CD8-positive, alpha-beta memory T cell (primary cell): ENCODE measurements at regions not wholly inside any gene's neighbourhood (a gene's known extent, or its start where the extent isn't known, plus 50 kb on each side); places are given as distances from the start of the nearest gene placed in this dataset.
"Not testable (repeated sequence)": the region's sequence is repeated elsewhere in the genome, so short reads cannot be mapped to it uniquely, and the experiment has no call there.

Experiments
- CTCF ChIA-PET: fragments of 350-600 bp; sonication (Branson Sonifier 250); formaldehyde crosslinking; loops from one replicate; lab custom pipeline; 2021; ENCODE audit warnings: antibody characterized with exemption; lab: Charles Lee
- POLR2A ChIA-PET: fragments of 350-600 bp; sonication (Branson Sonifier 250); formaldehyde crosslinking; loops from one replicate; lab custom pipeline; 2021; ENCODE audit warnings: antibody characterized with exemption; lab: Charles Lee
- DNase-seq, 5 donors: peaks; one replicate each; pipeline versions ENCODE4 v3.0.0 to v3.0.0-alpha.2; 2020 to 2022; ENCODE audit warnings: mixed read lengths in 1 of 5
- H3K27ac ChIP-seq: one replicate; pipeline ENCODE4 v1.7.0; 2013; ENCODE audit warnings: low read depth, mild to moderate bottlenecking, low read length, moderate library complexity
- H3K27me3 ChIP-seq: 2 replicates; pipeline ENCODE4 v1.7.0; 2013; ENCODE audit warnings: low read length, mild to moderate bottlenecking; ENCODE audit not compliant: insufficient read depth, poor library complexity, severe bottlenecking
- H3K36me3 ChIP-seq: 2 replicates; pipeline ENCODE4 v1.7.0; 2013; ENCODE audit warnings: mild to moderate bottlenecking, low read length, moderate library complexity; ENCODE audit not compliant: insufficient read depth
- H3K4me1 ChIP-seq: 2 replicates; pipeline ENCODE4 v1.7.0; 2013; ENCODE audit warnings: mild to moderate bottlenecking, low read length, moderate library complexity; ENCODE audit not compliant: insufficient read depth
- H3K4me3 ChIP-seq: 2 replicates; pipeline ENCODE4 v1.7.0; 2013; ENCODE audit warnings: mild to moderate bottlenecking, low read length
- H3K9me3 ChIP-seq: 2 replicates; pipeline ENCODE4 v1.7.0; 2013; ENCODE audit warnings: mild to moderate bottlenecking, low read length
- H3K27ac Mint-ChIP-seq, 8 donors: one replicate each; pipeline ENCODE4 v1.8.0; 2020 to 2021; ENCODE audit warnings: mixed read lengths in 8 of 8, mild to moderate bottlenecking in 6 of 8, inconsistent platforms in 3 of 8, moderate library complexity in 3 of 8
- H3K27me3 Mint-ChIP-seq, 2 donors: one replicate each; pipeline ENCODE4 v1.8.0; 2020 to 2021; ENCODE audit warnings: mixed read lengths in 2 of 2, mild to moderate bottlenecking in 1 of 2, moderate library complexity in 1 of 2
- H3K36me3 Mint-ChIP-seq, 3 donors: one replicate each; pipeline ENCODE4 v1.8.0; 2020 to 2021; ENCODE audit warnings: mixed read lengths in 3 of 3, inconsistent platforms in 1 of 3, mild to moderate bottlenecking in 1 of 3
- H3K4me1 Mint-ChIP-seq, 3 donors: one replicate each; pipeline ENCODE4 v1.8.0; 2020 to 2021; ENCODE audit warnings: mixed read lengths in 3 of 3, inconsistent platforms in 1 of 3, mild to moderate bottlenecking in 1 of 3
- H3K4me3 Mint-ChIP-seq, 7 donors: one replicate each; pipeline ENCODE4 v1.8.0; 2020 to 2021; ENCODE audit warnings: mixed read lengths in 7 of 7, mild to moderate bottlenecking in 6 of 7, moderate library complexity in 4 of 7, inconsistent platforms in 2 of 7
- H3K9me3 Mint-ChIP-seq, 5 donors: one replicate each; pipeline ENCODE4 v1.8.0; 2020 to 2022; ENCODE audit warnings: mixed read lengths in 5 of 5, mild to moderate bottlenecking in 3 of 5, moderate library complexity in 2 of 5, inconsistent platforms in 1 of 5

GRCh38 chr3:18527691-18528090 is 102.6 kb upstream of the SATB1 start:
- CTCF ChIA-PET: interaction anchor here (1.4 kb wide), 2 partner anchors 31 to 230 kb away, joined by 3 to 4 read pairs; no protein-coding TSS in a partner anchor
- peaks cover 8 to 14% (median 8%) of the 10 kb centered on the region in 3 donors for H3K4me1 Mint-ChIP-seq
- POLR2A ChIA-PET: no interaction called here

DNA sequence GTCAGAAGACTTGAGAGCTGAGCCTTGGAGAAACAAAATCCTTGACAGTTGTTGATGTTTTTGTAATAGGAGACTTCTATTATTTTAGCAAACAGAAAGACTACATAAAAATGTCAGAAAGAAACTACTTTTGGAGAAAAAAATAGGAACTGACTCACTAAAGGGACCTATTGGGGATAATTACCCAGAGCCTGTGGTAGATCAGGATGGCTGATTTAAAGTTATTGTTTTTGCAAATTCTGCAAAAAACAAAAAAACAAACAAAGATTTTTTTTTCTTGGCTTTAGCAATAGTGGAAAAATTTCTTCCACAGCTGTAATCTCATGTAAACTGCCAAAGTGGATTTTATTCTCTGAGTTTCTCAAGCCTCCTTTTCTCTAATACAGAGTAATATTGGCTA is 101.5 kb upstream of the SATB1 start:
- Histone ChIP-seq H3K27me3 (no peaks in the 10 kb centered on the region), H3K9me3 (no peaks in the 10 kb centered on the region), H3K4me3 (no peak overlapping the region), H3K4me1 (no peaks in the 10 kb centered on the region), H3K36me3 (no peaks in the 10 kb centered on the region), H3K27ac (no peak overlapping the region)
- H3K9me3 Mint-ChIP-seq: peaks cover 9 to 30% (median 23%) of the 10 kb centered on the region in 5 donors
- H3K4me1 Mint-ChIP-seq: peaks cover 8 to 14% (median 8%) of the 10 kb centered on the region in 3 donors
- H3K27me3 Mint-ChIP-seq: no peaks in the 10 kb centered on the region
- peaks cover 16 to 71% (median 24%) of the 10 kb centered on the region in 3 donors for H3K36me3 Mint-ChIP-seq
- H3K27ac Mint-ChIP-seq: no peak overlapping the region
- CTCF ChIA-PET: no interaction called here
- H3K4me3 Mint-ChIP-seq: no peak overlapping the region
- POLR2A ChIA-PET: no interaction called here
- no peak for DNase-seq

More at GRCh38 chr3:18527691-18528090, 102.6 kb upstream of the SATB1 start:
- Mint-ChIP-seq H3K27ac (peak overlapping the region in 3 of 8 donors; percentile 4 to 75 (median 62)), H3K4me3 (no peak overlapping the region), H3K9me3 (peaks cover 9 to 30% (median 23%) of the 10 kb centered on the region in 5 donors), H3K36me3 (peaks cover 16 to 73% (median 24%) of the 10 kb centered on the region in 3 donors), H3K27me3 (no peaks in the 10 kb centered on the region)
- DNase-seq: peak in 1 of 5 donors; percentile 3
- Histone ChIP-seq H3K27ac (no peak overlapping the region), H3K36me3 (no peaks in the 10 kb centered on the region), H3K9me3 (no peaks in the 10 kb centered on the region), H3K27me3 (no peaks in the 10 kb centered on the region), H3K4me3 (no peak overlapping the region), H3K4me1 (no peaks in the 10 kb centered on the region)

GRCh38 chr3:18516170-18516569 is 91.0 kb upstream of the SATB1 start:
- H3K27ac Mint-ChIP-seq, H3K4me1 Mint-ChIP-seq, H3K36me3 ChIP-seq, H3K4me3 Mint-ChIP-seq, H3K27me3 ChIP-seq, H3K9me3 Mint-ChIP-seq, H3K27ac ChIP-seq, CTCF ChIA-PET, DNase-seq, H3K4me1 ChIP-seq, H3K4me3 ChIP-seq, H3K9me3 ChIP-seq, H3K27me3 Mint-ChIP-seq, POLR2A ChIA-PET: not testable (repeated sequence)
- peaks cover 0 to 14% (median 3%) of the 10 kb centered on the region in 3 donors for H3K36me3 Mint-ChIP-seq

DNA sequence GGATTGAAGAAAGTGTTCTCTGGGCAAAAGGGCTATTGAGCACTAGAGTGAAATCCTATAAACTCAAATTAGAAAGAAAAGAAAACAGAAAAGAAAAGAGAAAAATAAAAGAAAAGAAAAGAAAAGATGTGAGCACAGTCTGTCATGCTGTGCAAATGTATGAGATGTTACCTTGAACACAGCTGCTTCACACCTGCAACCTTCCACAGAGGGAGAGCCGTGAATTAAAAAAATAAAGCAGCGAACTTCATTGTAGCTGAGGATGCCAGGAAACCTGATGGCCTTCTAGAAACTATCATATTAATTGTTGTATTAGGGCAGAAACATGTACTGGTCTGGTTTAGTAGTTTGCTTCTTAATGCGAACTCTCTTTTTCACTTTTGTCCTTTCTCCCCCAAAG is 88.0 kb upstream of the SATB1 start:
- Mint-ChIP-seq H3K4me3 (no peak overlapping the region), H3K27ac (peak overlapping the region in 1 of 8 donors; percentile 38), H3K36me3 (peaks cover 0 to 10% (median 3%) of the 10 kb centered on the region in 3 donors), H3K27me3 (no peaks in the 10 kb centered on the region), H3K9me3 (no peaks in the 10 kb centered on the region), H3K4me1 (peaks cover 0 to 5% (median 2%) of the 10 kb centered on the region in 3 donors)
- Histone ChIP-seq H3K36me3 (no peaks in the 10 kb centered on the region), H3K27me3 (no peaks in the 10 kb centered on the region), H3K4me1 (no peaks in the 10 kb centered on the region), H3K4me3 (no peak overlapping the region), H3K9me3 (no peaks in the 10 kb centered on the region), H3K27ac (no peak overlapping the region)
- no peak for DNase-seq
- ChIA-PET POLR2A (no interaction called here), CTCF (no interaction called here)

- Mint-ChIP-seq H3K27me3 (no peaks in the 10 kb centered on the region), H3K4me1 (peaks cover 0 to 5% (median 2%) of the 10 kb centered on the region in 3 donors), H3K4me3 (no peak overlapping the region), H3K9me3 (no peaks in the 10 kb centered on the region), H3K36me3 (peaks cover 0 to 14% (median 6%) of the 10 kb centered on the region in 3 donors), H3K27ac (no peak overlapping the region)
- H3K9me3 ChIP-seq: no peaks in the 10 kb centered on the region
- no peaks in the 10 kb centered on the region for H3K27me3 ChIP-seq
- ChIA-PET POLR2A (no interaction called here), CTCF (no interaction called here)
- no peak for DNase-seq
- H3K27ac ChIP-seq: no peak overlapping the region
- no peaks in the 10 kb centered on the region for H3K4me1 ChIP-seq
- no peak overlapping the region for H3K4me3 ChIP-seq
- H3K36me3 ChIP-seq: no peaks in the 10 kb centered on the region
Measured at GRCh38 chr3:18512007-18512406, 86.9 kb upstream of the SATB1 start.

- no peak overlapping the region for H3K4me3 ChIP-seq
- no peaks in the 10 kb centered on the region for H3K4me1 ChIP-seq
- Mint-ChIP-seq H3K27me3 (no peaks in the 10 kb centered on the region), H3K4me3 (no peak overlapping the region), H3K27ac (no peak overlapping the region), H3K9me3 (no peaks in the 10 kb centered on the region), H3K4me1 (peaks cover 0 to 5% (median 2%) of the 10 kb centered on the region in 3 donors), H3K36me3 (peaks cover 0 to 22% (median 7%) of the 10 kb centered on the region in 3 donors)
- ChIA-PET POLR2A (no interaction called here), CTCF (no interaction called here)
- H3K27me3 ChIP-seq: no peaks in the 10 kb centered on the region
- H3K36me3 ChIP-seq: no peaks in the 10 kb centered on the region
- no peaks in the 10 kb centered on the region for H3K9me3 ChIP-seq
- no peak overlapping the region for H3K27ac ChIP-seq
- no peak for DNase-seq
Measured at GRCh38 chr3:18510947-18511346, 85.8 kb upstream of the SATB1 start.

DNA sequence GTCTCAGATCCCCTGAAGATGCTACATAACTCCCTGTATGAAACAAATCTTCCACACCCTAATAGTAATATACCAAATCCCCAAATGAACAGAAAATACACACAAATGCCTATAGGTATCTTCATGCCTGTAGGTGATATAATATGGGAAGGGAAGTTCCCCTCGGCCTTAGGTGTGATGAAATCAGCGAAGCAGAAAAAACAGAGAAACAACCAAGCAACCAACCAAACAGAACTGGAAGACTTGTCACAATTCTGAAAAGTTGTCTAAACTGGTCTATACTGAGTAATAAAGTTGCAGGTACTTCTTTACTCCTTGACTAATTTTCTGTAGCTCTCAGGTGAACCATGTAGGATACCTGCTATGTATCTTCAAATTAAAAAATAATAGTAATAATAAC is 82.2 kb upstream of the SATB1 start:
- Mint-ChIP-seq H3K9me3 (no peaks in the 10 kb centered on the region), H3K27me3 (no peaks in the 10 kb centered on the region), H3K36me3 (peaks cover 0 to 16% (median 6%) of the 10 kb centered on the region in 3 donors), H3K27ac (no peak overlapping the region), H3K4me3 (no peak overlapping the region), H3K4me1 (peaks cover 0 to 5% (median 2%) of the 10 kb centered on the region in 3 donors)
- CTCF ChIA-PET: no interaction called here
- H3K36me3 ChIP-seq: no peaks in the 10 kb centered on the region
- H3K4me1 ChIP-seq: no peaks in the 10 kb centered on the region
- no peak for DNase-seq
- H3K27me3 ChIP-seq: no peaks in the 10 kb centered on the region
- no peak overlapping the region for H3K27ac ChIP-seq
- H3K4me3 ChIP-seq: no peak overlapping the region
- POLR2A ChIA-PET: no interaction called here
- no peaks in the 10 kb centered on the region for H3K9me3 ChIP-seq

DNA sequence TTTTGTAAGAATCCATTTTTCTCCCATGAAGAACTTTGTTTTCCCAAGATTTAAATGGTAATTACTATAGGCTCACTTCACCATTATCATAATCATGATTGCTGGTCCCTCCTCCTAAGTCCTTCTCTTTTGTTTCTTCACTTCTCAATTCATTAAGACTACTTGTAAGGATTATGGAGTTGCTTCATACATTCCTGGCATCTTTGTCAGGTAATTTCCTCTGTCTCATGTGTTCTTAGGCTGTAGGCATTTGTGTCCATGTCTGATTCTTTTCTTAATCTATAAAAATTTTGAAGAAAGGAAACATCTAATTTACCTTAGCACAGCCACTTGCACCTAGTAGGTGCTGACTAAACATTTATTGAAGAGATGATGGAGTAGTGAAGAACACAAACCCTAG is 79.9 kb upstream of the SATB1 start:
- H3K27me3 Mint-ChIP-seq: no peaks in the 10 kb centered on the region
- Histone ChIP-seq H3K4me1 (peaks cover 2% of the 10 kb centered on the region), H3K36me3 (no peaks in the 10 kb centered on the region), H3K9me3 (no peaks in the 10 kb centered on the region), H3K4me3 (no peak overlapping the region), H3K27me3 (no peaks in the 10 kb centered on the region), H3K27ac (no peak overlapping the region)
- no peak overlapping the region for H3K27ac Mint-ChIP-seq
- ChIA-PET POLR2A (no interaction called here), CTCF (no interaction called here)
- H3K9me3 Mint-ChIP-seq: no peaks in the 10 kb centered on the region
- peaks cover 0 to 12% (median 6%) of the 10 kb centered on the region in 3 donors for H3K36me3 Mint-ChIP-seq
- H3K4me1 Mint-ChIP-seq: peaks cover 1 to 16% (median 8%) of the 10 kb centered on the region in 3 donors
- no peak overlapping the region for H3K4me3 Mint-ChIP-seq
- DNase-seq: no peak
